Endodermal cell (in vitro differentiated cells): ENCODE measurements at regions not wholly inside any gene's neighbourhood (a gene's known extent, or its start where the extent isn't known, plus 50 kb on each side); places are given as distances from the start of the nearest gene placed in this dataset.

ENCODE experiments used
- DNase-seq: peaks from one replicate; pipeline ENCODE4 v3.0.0-alpha.2; 2017
- H3K27ac ChIP-seq: 2 replicates; pipeline ENCODE4 v1.5.1; 2013; ENCODE audit warnings: mild to moderate bottlenecking, low read depth, low read length, moderate library complexity
- H3K27me3 ChIP-seq: 2 replicates; pipeline ENCODE4 v1.6.1; 2013; ENCODE audit warnings: mild to moderate bottlenecking, low read length, moderate library complexity; ENCODE audit not compliant: insufficient read depth, control insufficient read depth, poor library complexity, severe bottlenecking
- H3K36me3 ChIP-seq: 2 replicates; pipeline ENCODE4 v1.7.0; 2013; ENCODE audit warnings: mild to moderate bottlenecking, low read length, moderate library complexity; ENCODE audit not compliant: control insufficient read depth, insufficient read depth
- H3K4me1 ChIP-seq: one replicate; pipeline ENCODE4 v1.7.0; 2013; ENCODE audit warnings: low read length; ENCODE audit not compliant: control insufficient read depth, insufficient read depth
- H3K4me3 ChIP-seq: 2 replicates; pipeline ENCODE4 v1.5.1; 2013; ENCODE audit warnings: mild to moderate bottlenecking, low read length, moderate library complexity
- H3K9ac ChIP-seq: 2 replicates; pipeline ENCODE4 v1.6.1; 2013; ENCODE audit warnings: mild to moderate bottlenecking, low read length, moderate library complexity; ENCODE audit not compliant: poor library complexity, severe bottlenecking; ENCODE audit errors: extremely low read depth
- H3K9me3 ChIP-seq: 2 replicates; pipeline ENCODE4 v1.6.1; 2013; ENCODE audit warnings: mild to moderate bottlenecking, low read length, moderate library complexity; ENCODE audit not compliant: control insufficient read depth
- H3K27ac Mint-ChIP-seq: 2 replicates; pipeline ENCODE4 v1.8.0; 2020; ENCODE audit warnings: mixed read lengths
- H3K27me3 Mint-ChIP-seq: 2 replicates; pipeline ENCODE4 v1.8.0; 2021; ENCODE audit warnings: mild to moderate bottlenecking, mixed read lengths; ENCODE audit not compliant: insufficient read depth
- H3K36me3 Mint-ChIP-seq: 2 replicates; pipeline ENCODE4 v1.8.0; 2020; ENCODE audit warnings: low read depth, mixed read lengths
- H3K4me1 Mint-ChIP-seq: 2 replicates; pipeline ENCODE4 v1.8.0; 2020; ENCODE audit warnings: mixed read lengths
- H3K4me3 Mint-ChIP-seq: 2 replicates; pipeline ENCODE4 v1.8.0; 2020; ENCODE audit warnings: mild to moderate bottlenecking, moderate library complexity, mixed read lengths
- H3K9me3 Mint-ChIP-seq: 2 replicates; pipeline ENCODE4 v1.8.0; 2020; ENCODE audit warnings: mild to moderate bottlenecking, mixed read lengths
- CTCF ChIP-seq: fragments of 200-600 bp; sonication (generic); conservative IDR thresholded peaks from 2 replicates; pipeline ENCODE4 v1.5.0; 2021; ENCODE audit warnings: antibody characterized with exemption, mild to moderate bottlenecking
- WGBS, 2 experiments: methylation state at CpG; one replicate each; pipeline versions ENCODE4 v1.1.5 to v1.1.7; 2013; ENCODE audit warnings: missing lambda C conversion rate in 2 of 2, mixed read lengths in 1 of 2; ENCODE audit not compliant: insufficient coverage in 1 of 2, insufficient read length in 1 of 2; 5-methylcytosine and 5-hydroxymethylcytosine counted together

- Histone ChIP-seq H3K9me3 (no peaks in the 10 kb centered on the region), H3K4me3 (no peak overlapping the region), H3K27ac (no peak overlapping the region), H3K9ac (no peak overlapping the region), H3K36me3 (no peaks in the 10 kb centered on the region), H3K4me1 (no peaks in the 10 kb centered on the region), H3K27me3 (no peaks in the 10 kb centered on the region)
- TF ChIP-seq CTCF: no peak
- peaks cover 6% of the 10 kb centered on the region for H3K4me1 Mint-ChIP-seq
- no peak overlapping the region for H3K4me3 Mint-ChIP-seq
- 92 to 96% methylated on average over 4 of the region's 4 CpGs for whole genome bisulfite sequencing, 2 experiments
- H3K27me3 Mint-ChIP-seq: peaks cover 4% of the 10 kb centered on the region
- DNase-seq: no peak
- no peak overlapping the region for H3K27ac Mint-ChIP-seq
- no peaks in the 10 kb centered on the region for H3K36me3 Mint-ChIP-seq
- H3K9me3 Mint-ChIP-seq: no peaks in the 10 kb centered on the region
Observed at GRCh38 chr11:19512618-19513017, 200.0 kb upstream of the NAV2 start.

GRCh38 chr11:19511413-19512183 lies 201.0 kb upstream of the NAV2 start:
- Histone ChIP-seq H3K4me1 (no peaks in the 10 kb centered on the region), H3K36me3 (no peaks in the 10 kb centered on the region), H3K27me3 (no peaks in the 10 kb centered on the region), H3K9ac (no peak overlapping the region), H3K4me3 (no peak overlapping the region), H3K27ac (no peak overlapping the region), H3K9me3 (no peaks in the 10 kb centered on the region)
- no peaks in the 10 kb centered on the region for H3K36me3 Mint-ChIP-seq
- peaks cover 4% of the 10 kb centered on the region for H3K27me3 Mint-ChIP-seq
- H3K9me3 Mint-ChIP-seq: no peaks in the 10 kb centered on the region
- 90 to 98% methylated on average over 7 to 9 of the region's 9 CpGs for WGBS, 2 experiments
- H3K4me3 Mint-ChIP-seq: no peak overlapping the region
- H3K27ac Mint-ChIP-seq: no peak overlapping the region
- TF ChIP-seq CTCF: no peak
- DNase-seq: no peak
- peaks cover 6% of the 10 kb centered on the region for H3K4me1 Mint-ChIP-seq

- Mint-ChIP-seq H3K4me1 (no peaks in the 10 kb centered on the region), H3K27me3 (peaks cover 2% of the 10 kb centered on the region), H3K36me3 (no peaks in the 10 kb centered on the region), H3K27ac (no peak overlapping the region), H3K4me3 (no peak overlapping the region), H3K9me3 (no peaks in the 10 kb centered on the region)
- H3K4me3 ChIP-seq: no peak overlapping the region
- no peak overlapping the region for H3K9ac ChIP-seq
- WGBS, 2 experiments: 91 to 100% methylated on average over 1 of the region's 1 CpG
- no peak for DNase-seq
- H3K4me1 ChIP-seq: no peaks in the 10 kb centered on the region
- H3K36me3 ChIP-seq: no peaks in the 10 kb centered on the region
- TF ChIP-seq CTCF: no peak
- H3K9me3 ChIP-seq: no peaks in the 10 kb centered on the region
- no peak overlapping the region for H3K27ac ChIP-seq
- no peaks in the 10 kb centered on the region for H3K27me3 ChIP-seq
Observed at GRCh38 chr11:19511066-19511412, 201.6 kb upstream of the NAV2 start.
